NCI-H526 treated with DMSO at 0.1 percent for 48 hours (cell line): ENCODE measurements at regions not wholly inside any gene's neighbourhood (a gene's known extent, or its start where the extent isn't known, plus 50 kb on each side); places are given as distances from the start of the nearest gene placed in this dataset.

ENCODE experiments used
- DNase-seq: peaks from one replicate; lab custom pipeline; 2025; lab: John Stamatoyannopoulos, UW

GRCh38 chr1:59146056-59146455 lies 150.8 kb upstream of the FGGY start:
- no peak for DNase-seq

GRCh38 chr1:59146651-59147358 lies 150.1 kb upstream of the FGGY start:
- DNase-seq = no peak

- no peak for DNase-seq
Measured at GRCh38 chr1:59149435-59149834, 147.5 kb upstream of the FGGY start.

GRCh38 chr1:59150577-59151386 lies 146.1 kb upstream of the FGGY start:
- DNase-seq = no peak

- no peak for DNase-seq
Measured at GRCh38 chr1:59151387-59151761, 145.5 kb upstream of the FGGY start.

- DNase-seq = no peak
Measured at GRCh38 chr1:59151860-59152259, 145.0 kb upstream of the FGGY start.

GRCh38 chr1:59152511-59152910 lies 144.4 kb upstream of the FGGY start:
- DNase-seq = peak; percentile 15

- no peak for DNase-seq
Measured at GRCh38 chr1:59154401-59154800, 142.5 kb upstream of the FGGY start.

GRCh38 chr1:59155351-59155750 lies 141.5 kb upstream of the FGGY start:
- DNase-seq = no peak

- DNase-seq = no peak
Measured at GRCh38 chr1:59156051-59156450, 140.8 kb upstream of the FGGY start.

- no peak for DNase-seq
Measured at GRCh38 chr1:59156526-59157199, 140.2 kb upstream of the FGGY start.

- no peak for DNase-seq
Measured at GRCh38 chr1:59158321-59158720, 138.6 kb upstream of the FGGY start.

GRCh38 chr1:59159557-59160203 lies 137.2 kb upstream of the FGGY start:
- DNase-seq = no peak

- no peak for DNase-seq
Measured at GRCh38 chr1:59161136-59161535, 135.8 kb upstream of the FGGY start.

- DNase-seq = no peak
Measured at GRCh38 chr1:59162665-59163064, 134.2 kb upstream of the FGGY start.

- no peak for DNase-seq
Measured at GRCh38 chr1:59163268-59164092, 133.4 kb upstream of the FGGY start.

GRCh38 chr1:59164371-59164770 lies 132.5 kb upstream of the FGGY start:
- no peak for DNase-seq

- no peak for DNase-seq
Measured at GRCh38 chr1:59165353-59165752, 131.5 kb upstream of the FGGY start.

- no peak for DNase-seq
Measured at GRCh38 chr1:59169703-59170102, 127.2 kb upstream of the FGGY start.

GRCh38 chr1:59170659-59171058 lies 126.2 kb upstream of the FGGY start:
- no peak for DNase-seq

GRCh38 chr1:59171788-59172187 lies 125.1 kb upstream of the FGGY start:
- DNase-seq = no peak

- no peak for DNase-seq
Measured at GRCh38 chr1:59172693-59173092, 124.2 kb upstream of the FGGY start.
